Psoas muscle (tissue), 7 donors: ENCODE measurements at regions not wholly inside any gene's neighbourhood (a gene's known extent, or its start where the extent isn't known, plus 50 kb on each side); places are given as distances from the start of the nearest gene placed in this dataset.

Experiments
- ATAC-seq, 4 donors: fragments of 200-7000 bp; cut with Tn5 transposase; one replicate each; pipeline ENCODE4 v1.9.1; 2020; ENCODE audit warnings: moderate library complexity in 3 of 4, mild to moderate bottlenecking in 2 of 4
- DNase-seq, 2 donors: peaks; one replicate each; pipeline ENCODE4 v3.0.0-alpha.2; 2020
- H3K27ac ChIP-seq: fragments of 200-600 bp; one replicate; pipeline ENCODE4 v1.8.0; 2022
- H3K27me3 ChIP-seq, 3 donors: fragments of 200-600 bp in 1 of 3; one replicate each; pipeline versions ENCODE4 v1.6.1 to v1.8.0; 2013 to 2022; ENCODE audit warnings: low read length in 2 of 3, mild to moderate bottlenecking in 2 of 3, moderate library complexity in 1 of 3; ENCODE audit not compliant: insufficient read depth in 3 of 3
- H3K36me3 ChIP-seq, 2 donors: fragments of 200-600 bp in 1 of 2; one replicate each; pipeline versions ENCODE4 v1.6.1 to v1.8.0; 2013 to 2022; ENCODE audit warnings: low read depth in 1 of 2, mild to moderate bottlenecking in 1 of 2, moderate library complexity in 1 of 2; ENCODE audit not compliant: insufficient read depth in 1 of 2
- H3K4me1 ChIP-seq: fragments of 200-600 bp; one replicate; pipeline ENCODE4 v1.8.0; 2022
- H3K4me3 ChIP-seq: fragments of 200-600 bp; one replicate; pipeline ENCODE4 v1.8.0; 2022; ENCODE audit warnings: mild to moderate bottlenecking
- H3K9me3 ChIP-seq: fragments of 200-600 bp; one replicate; pipeline ENCODE4 v1.8.0; 2022
- WGBS, 3 donors: extraction: QIAGEN DNeasy Blood & Tissue Kit; methylation state at CpG; one replicate each; pipeline versions ENCODE4 v1.1.6 to v1.1.7; 2013; 5-methylcytosine and 5-hydroxymethylcytosine counted together
- intact Hi-C, 2 donors: fragments of 100-400 bp; cut with DNase I; formaldehyde crosslinking; loops; one replicate each; pipeline versions ENCODE4 v1.11.0 to v1.14.2; 2022
- TF ChIP-seq, protein P1 (sequence below): fragments of 200-600 bp; IDR thresholded peaks from one replicate; pipeline ENCODE4 v1.8.0; 2022; ENCODE audit warnings: antibody characterized with exemption
- donor health status: healthy with polysubstance abuse.
- donor health status: DM: no; HTN: no; CAD: no; lungs with moderate emphysema.
- donor health status: Bipolar disorder and iron deficiency.
- donor health status: healthy.
- donor health status: DM: yes; HTN: yes; CAD: no.
- donor health status: DM: no; HTN: no; CAD: no.
- donor health status: DM: yes; HTN: yes; CAD: no.

DNA sequence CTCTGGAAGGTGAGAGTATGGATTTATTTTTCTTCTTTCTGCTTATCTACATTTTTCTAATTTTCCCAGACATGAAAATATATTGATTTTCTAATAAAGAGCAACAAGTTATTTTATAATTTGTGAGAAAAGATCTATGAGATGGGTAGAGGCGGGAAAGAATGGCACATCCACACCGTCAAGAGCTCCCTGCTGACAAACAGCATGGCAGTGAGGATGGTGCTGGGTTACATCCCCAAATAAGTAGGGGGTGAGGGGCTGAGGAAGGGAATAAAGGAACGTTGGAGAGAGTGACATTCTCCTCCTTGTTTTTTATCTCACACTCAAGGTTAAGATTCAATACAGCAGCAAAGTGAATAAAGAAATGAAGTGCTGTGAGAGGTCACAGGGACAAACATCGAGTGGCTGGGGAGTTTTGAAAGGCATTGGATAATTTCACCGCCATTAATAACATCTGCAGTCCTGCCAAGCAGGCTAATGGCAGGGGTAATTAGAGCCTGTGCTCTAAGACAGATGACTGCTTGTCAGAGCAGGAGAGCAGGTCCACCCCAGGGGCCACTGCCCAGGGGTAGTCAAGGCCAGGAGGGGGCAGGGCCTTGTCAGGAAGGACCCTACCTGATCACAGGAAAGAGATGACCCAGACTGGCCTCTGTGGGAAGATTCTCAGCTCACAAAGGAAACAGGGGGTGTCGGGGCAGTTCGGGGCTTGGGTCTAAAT lies 323.8 kb downstream of the FBXW7 start:
- H3K9me3 ChIP-seq, result no peaks in the 10 kb centered on the region
- H3K27me3 ChIP-seq, result no peaks in the 10 kb centered on the region
- intact Hi-C loops, result no loop called here
- H3K27ac ChIP-seq, result no peak overlapping the region
- H3K4me1 ChIP-seq, result no peaks in the 10 kb centered on the region
- DNase-seq (no peak), ATAC-seq (no peak)
- H3K36me3 ChIP-seq, result no peaks in the 10 kb centered on the region
- H3K4me3 ChIP-seq, result no peak overlapping the region
- TF ChIP-seq, protein P1, sequence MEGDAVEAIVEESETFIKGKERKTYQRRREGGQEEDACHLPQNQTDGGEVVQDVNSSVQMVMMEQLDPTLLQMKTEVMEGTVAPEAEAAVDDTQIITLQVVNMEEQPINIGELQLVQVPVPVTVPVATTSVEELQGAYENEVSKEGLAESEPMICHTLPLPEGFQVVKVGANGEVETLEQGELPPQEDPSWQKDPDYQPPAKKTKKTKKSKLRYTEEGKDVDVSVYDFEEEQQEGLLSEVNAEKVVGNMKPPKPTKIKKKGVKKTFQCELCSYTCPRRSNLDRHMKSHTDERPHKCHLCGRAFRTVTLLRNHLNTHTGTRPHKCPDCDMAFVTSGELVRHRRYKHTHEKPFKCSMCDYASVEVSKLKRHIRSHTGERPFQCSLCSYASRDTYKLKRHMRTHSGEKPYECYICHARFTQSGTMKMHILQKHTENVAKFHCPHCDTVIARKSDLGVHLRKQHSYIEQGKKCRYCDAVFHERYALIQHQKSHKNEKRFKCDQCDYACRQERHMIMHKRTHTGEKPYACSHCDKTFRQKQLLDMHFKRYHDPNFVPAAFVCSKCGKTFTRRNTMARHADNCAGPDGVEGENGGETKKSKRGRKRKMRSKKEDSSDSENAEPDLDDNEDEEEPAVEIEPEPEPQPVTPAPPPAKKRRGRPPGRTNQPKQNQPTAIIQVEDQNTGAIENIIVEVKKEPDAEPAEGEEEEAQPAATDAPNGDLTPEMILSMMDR, result no peak
- WGBS, 3 donors, result 24 to 40% (median 35%) methylated on average over 7 of the region's 7 CpGs

DNA sequence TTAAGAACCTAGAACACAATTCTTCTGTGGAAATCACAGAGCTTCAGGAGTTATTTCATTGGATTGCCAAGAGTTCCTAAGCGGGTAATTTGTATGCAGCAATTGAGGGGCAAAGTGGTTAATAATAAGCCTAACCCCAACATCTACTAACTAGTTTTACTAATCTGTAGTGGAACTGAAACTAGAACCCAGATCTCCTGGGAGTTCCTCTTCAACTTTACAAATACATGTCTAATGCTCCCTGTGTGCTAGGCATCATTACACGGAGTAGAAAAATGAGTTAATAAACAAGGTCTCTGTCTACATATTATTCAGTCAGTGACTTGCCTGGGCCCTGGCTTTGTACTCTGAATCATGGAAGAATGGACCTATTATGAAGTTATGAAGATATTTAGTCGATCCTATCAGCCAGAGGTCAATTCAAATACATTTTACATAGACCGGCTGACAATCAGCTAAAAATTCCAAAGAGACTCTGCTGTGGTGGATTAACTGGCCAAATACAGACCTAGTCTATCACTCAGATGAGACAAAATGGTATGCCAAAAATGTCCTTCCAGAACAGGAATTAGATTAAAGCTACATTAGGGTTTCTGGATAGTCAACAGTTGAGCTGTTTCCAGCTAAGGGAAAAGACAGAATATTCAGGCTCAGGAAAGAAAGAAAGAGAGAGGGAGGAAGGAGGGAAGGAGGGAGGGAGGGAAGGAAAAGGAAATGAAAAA lies 326.0 kb downstream of the FBXW7 start:
- Histone ChIP-seq H3K27ac (no peak overlapping the region), H3K27me3 (peaks cover 0 to 7% (median 0%) of the 10 kb centered on the region in 3 donors), H3K9me3 (no peaks in the 10 kb centered on the region), H3K36me3 (no peaks in the 10 kb centered on the region), H3K4me1 (no peaks in the 10 kb centered on the region), H3K4me3 (no peak overlapping the region)
- intact Hi-C loops, result no loop called here
- TF ChIP-seq, protein P1, result no peak
- no peak for DNase-seq
- WGBS, 3 donors, result 75 to 81% (median 79%) methylated on average over 4 of the region's 4 CpGs
- no peak for ATAC-seq

DNA sequence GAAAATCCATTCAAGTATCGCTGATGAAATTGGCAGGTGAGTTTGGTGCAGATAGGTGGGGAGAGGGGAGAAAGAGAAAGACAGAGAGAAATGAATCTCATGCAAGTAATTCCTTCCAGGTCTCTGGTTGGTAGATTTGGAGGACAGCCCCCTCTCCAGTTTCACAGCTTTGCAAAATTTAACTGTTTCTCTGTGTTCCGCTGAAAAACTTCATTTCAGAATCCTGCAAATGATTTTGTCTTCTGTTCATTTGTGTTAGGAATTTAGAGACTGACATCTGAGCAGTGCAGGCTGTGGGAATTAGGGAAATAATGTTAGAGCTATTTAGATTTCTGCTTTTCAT lies 328.5 kb downstream of the FBXW7 start:
- no peaks in the 10 kb centered on the region for H3K4me1 ChIP-seq
- WGBS, 3 donors, result 49 to 52% (median 51%) methylated on average over 2 of the region's 2 CpGs
- ATAC-seq (no peak), DNase-seq (no peak)
- peaks cover 0 to 7% (median 2%) of the 10 kb centered on the region in 3 donors for H3K27me3 ChIP-seq
- TF ChIP-seq, protein P1, result no peak
- no peaks in the 10 kb centered on the region for H3K36me3 ChIP-seq
- intact Hi-C loops, result no loop called here
- H3K27ac ChIP-seq, result no peak overlapping the region
- no peaks in the 10 kb centered on the region for H3K9me3 ChIP-seq
- H3K4me3 ChIP-seq, result no peak overlapping the region

DNA sequence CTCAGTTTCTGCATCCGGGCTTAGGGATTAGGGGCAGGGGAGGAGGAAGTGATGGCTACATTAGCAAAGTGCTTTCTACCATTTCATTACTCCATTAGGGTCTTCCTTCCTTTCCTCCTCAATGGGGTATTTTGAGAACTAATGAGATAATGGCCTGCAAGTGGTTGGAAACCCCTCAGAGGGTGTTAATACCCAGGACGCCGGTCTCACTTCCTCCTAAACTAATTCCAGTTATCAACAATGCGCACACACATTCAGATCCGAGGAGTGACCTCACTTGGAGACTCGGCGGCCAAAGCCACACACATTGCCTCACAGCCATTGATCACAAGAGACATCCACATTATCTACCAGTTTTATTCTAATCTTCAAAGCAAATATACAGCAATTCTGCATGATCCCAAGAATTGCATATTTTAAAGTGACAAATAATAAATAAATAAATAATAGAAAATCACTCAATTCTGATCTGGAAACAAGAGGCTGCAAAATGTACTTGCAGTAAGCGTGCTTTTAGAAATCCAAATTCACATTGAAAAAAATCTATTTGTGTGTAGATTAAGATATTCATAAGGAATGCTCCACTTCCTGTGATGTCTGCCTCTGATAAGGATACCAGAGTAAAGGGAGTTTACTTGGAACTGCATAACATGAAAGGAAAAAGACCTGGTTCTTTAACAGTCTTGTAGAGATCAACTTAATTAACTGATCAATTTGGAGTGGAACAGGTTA lies 329.1 kb downstream of the FBXW7 start:
- intact Hi-C loops, result no loop called here
- Histone ChIP-seq H3K9me3 (no peaks in the 10 kb centered on the region), H3K27me3 (peaks cover 0 to 7% (median 2%) of the 10 kb centered on the region in 3 donors), H3K36me3 (no peaks in the 10 kb centered on the region), H3K4me1 (no peaks in the 10 kb centered on the region), H3K27ac (no peak overlapping the region), H3K4me3 (no peak overlapping the region)
- WGBS, 3 donors, result 52 to 58% (median 53%) methylated on average over 8 of the region's 8 CpGs
- DNase-seq, result no peak
- TF ChIP-seq, protein P1, result no peak
- ATAC-seq, result no peak
